ENCODE measurements at regions not wholly inside any gene's neighbourhood (a gene's known extent, or its start where the extent isn't known, plus 50 kb on each side); places are given as distances from the start of the nearest gene placed in this dataset.
"Not testable (repeated sequence)": the region's sequence is repeated elsewhere in the genome, so short reads cannot be mapped to it uniquely, and the experiment has no call there.

- Mint-ChIP-seq H3K4me3 (no peak overlapping the region), H3K27me3 (no peaks in the 10 kb centered on the region), H3K4me1 (ENCODE audit: low read depth in 2 of 2) (no peaks in the 10 kb centered on the region), H3K36me3 (no peaks in the 10 kb centered on the region), H3K9me3 (peaks cover 23% of the 10 kb centered on the region), H3K27ac (no peak overlapping the region)
- no peak for DNase-seq (ENCODE audit: low spot score)
- ATAC-seq = no peak
Observed at GRCh38 chr5:12080761-12081160, 176.5 kb upstream of the CTNND2 start.

GRCh38 chr5:12078286-12078685 lies 174.0 kb upstream of the CTNND2 start:
- not testable (repeated sequence) for DNase-seq (ENCODE audit: low spot score); H3K4me3 Mint-ChIP-seq; ATAC-seq; H3K27me3 Mint-ChIP-seq; H3K4me1 Mint-ChIP-seq (ENCODE audit: low read depth in 2 of 2); H3K27ac Mint-ChIP-seq; H3K36me3 Mint-ChIP-seq
- H3K9me3 Mint-ChIP-seq = peaks cover 15% of the 10 kb centered on the region

GRCh38 chr5:12073426-12073825 lies 169.2 kb upstream of the CTNND2 start:
- Mint-ChIP-seq H3K4me1 (ENCODE audit: low read depth in 2 of 2) (no peaks in the 10 kb centered on the region), H3K36me3 (no peaks in the 10 kb centered on the region), H3K27me3 (no peaks in the 10 kb centered on the region), H3K27ac (no peak overlapping the region), H3K4me3 (no peak overlapping the region), H3K9me3 (no peaks in the 10 kb centered on the region)
- no peak for ATAC-seq
- no peak for DNase-seq (ENCODE audit: low spot score)

GRCh38 chr5:12072441-12072840 lies 168.2 kb upstream of the CTNND2 start:
- Mint-ChIP-seq H3K27me3 (no peaks in the 10 kb centered on the region), H3K4me1 (ENCODE audit: low read depth in 2 of 2) (no peaks in the 10 kb centered on the region), H3K27ac (no peak overlapping the region), H3K36me3 (no peaks in the 10 kb centered on the region), H3K9me3 (peaks cover 7% of the 10 kb centered on the region), H3K4me3 (no peak overlapping the region)
- ATAC-seq (no peak), DNase-seq (ENCODE audit: low spot score) (no peak)

GRCh38 chr5:12071455-12071854 lies 167.2 kb upstream of the CTNND2 start:
- Mint-ChIP-seq H3K27ac (no peak overlapping the region), H3K27me3 (no peaks in the 10 kb centered on the region), H3K9me3 (peaks cover 13% of the 10 kb centered on the region), H3K4me3 (no peak overlapping the region), H3K4me1 (ENCODE audit: low read depth in 2 of 2) (no peaks in the 10 kb centered on the region), H3K36me3 (no peaks in the 10 kb centered on the region)
- ATAC-seq (no peak), DNase-seq (ENCODE audit: low spot score) (no peak)

GRCh38 chr5:12023614-12024241 lies 119.5 kb upstream of the CTNND2 start:
- DNase-seq (ENCODE audit: low spot score) (no peak), ATAC-seq (no peak)
- Mint-ChIP-seq H3K36me3 (no peaks in the 10 kb centered on the region), H3K27me3 (no peaks in the 10 kb centered on the region), H3K27ac (no peak overlapping the region), H3K4me1 (ENCODE audit: low read depth in 2 of 2) (no peaks in the 10 kb centered on the region), H3K4me3 (no peak overlapping the region), H3K9me3 (peaks cover under 1% of the 10 kb centered on the region)

GRCh38 chr5:12022444-12022843 lies 118.2 kb upstream of the CTNND2 start:
- H3K27me3 Mint-ChIP-seq = no peaks in the 10 kb centered on the region
- H3K4me1 Mint-ChIP-seq (ENCODE audit: low read depth in 2 of 2) = no peaks in the 10 kb centered on the region
- no peak for ATAC-seq
- DNase-seq (ENCODE audit: low spot score) = no peak
- no peak overlapping the region for H3K27ac Mint-ChIP-seq
- H3K9me3 Mint-ChIP-seq = no peaks in the 10 kb centered on the region
- no peak overlapping the region for H3K4me3 Mint-ChIP-seq
- H3K36me3 Mint-ChIP-seq = no peaks in the 10 kb centered on the region

GRCh38 chr5:12019306-12019705 lies 115.1 kb upstream of the CTNND2 start:
- peaks cover 3% of the 10 kb centered on the region for H3K9me3 Mint-ChIP-seq
- no peak overlapping the region for H3K27ac Mint-ChIP-seq
- no peak overlapping the region for H3K4me3 Mint-ChIP-seq
- no peaks in the 10 kb centered on the region for H3K27me3 Mint-ChIP-seq
- no peaks in the 10 kb centered on the region for H3K36me3 Mint-ChIP-seq
- no peaks in the 10 kb centered on the region for H3K4me1 Mint-ChIP-seq (ENCODE audit: low read depth in 2 of 2)
- no peak for ATAC-seq
- no peak for DNase-seq (ENCODE audit: low spot score)

- Mint-ChIP-seq H3K36me3 (no peaks in the 10 kb centered on the region), H3K9me3 (peaks cover 3% of the 10 kb centered on the region), H3K27ac (no peak overlapping the region), H3K4me1 (ENCODE audit: low read depth in 2 of 2) (no peaks in the 10 kb centered on the region), H3K4me3 (no peak overlapping the region), H3K27me3 (no peaks in the 10 kb centered on the region)
- ATAC-seq (no peak), DNase-seq (ENCODE audit: low spot score) (no peak)
Observed at GRCh38 chr5:12017007-12017406, 112.8 kb upstream of the CTNND2 start.

- peaks cover 3% of the 10 kb centered on the region for H3K9me3 Mint-ChIP-seq
- H3K4me3 Mint-ChIP-seq = no peak overlapping the region
- ATAC-seq (no peak), DNase-seq (ENCODE audit: low spot score) (no peak)
- no peak overlapping the region for H3K27ac Mint-ChIP-seq
- H3K36me3 Mint-ChIP-seq = no peaks in the 10 kb centered on the region
- no peaks in the 10 kb centered on the region for H3K4me1 Mint-ChIP-seq (ENCODE audit: low read depth in 2 of 2)
- H3K27me3 Mint-ChIP-seq = no peaks in the 10 kb centered on the region
Observed at GRCh38 chr5:12016159-12016746, 112.0 kb upstream of the CTNND2 start.

GRCh38 chr5:12013351-12013750 lies 109.1 kb upstream of the CTNND2 start:
- peaks cover 3% of the 10 kb centered on the region for H3K9me3 Mint-ChIP-seq
- no peak overlapping the region for H3K4me3 Mint-ChIP-seq
- no peaks in the 10 kb centered on the region for H3K36me3 Mint-ChIP-seq
- ATAC-seq (no peak), DNase-seq (ENCODE audit: low spot score) (no peak)
- H3K4me1 Mint-ChIP-seq (ENCODE audit: low read depth in 2 of 2) = no peaks in the 10 kb centered on the region
- H3K27ac Mint-ChIP-seq = no peak overlapping the region
- H3K27me3 Mint-ChIP-seq = no peaks in the 10 kb centered on the region

- Mint-ChIP-seq H3K9me3 (peaks cover 3% of the 10 kb centered on the region), H3K4me1 (ENCODE audit: low read depth in 2 of 2) (no peaks in the 10 kb centered on the region), H3K4me3 (no peak overlapping the region), H3K27me3 (no peaks in the 10 kb centered on the region), H3K36me3 (no peaks in the 10 kb centered on the region), H3K27ac (no peak overlapping the region)
- ATAC-seq (no peak), DNase-seq (ENCODE audit: low spot score) (no peak)
Observed at GRCh38 chr5:12003680-12004079, 99.4 kb upstream of the CTNND2 start.

- DNase-seq (ENCODE audit: low spot score) (no peak), ATAC-seq (no peak)
- Mint-ChIP-seq H3K4me3 (no peak overlapping the region), H3K9me3 (peaks cover 11% of the 10 kb centered on the region), H3K36me3 (no peaks in the 10 kb centered on the region), H3K4me1 (ENCODE audit: low read depth in 2 of 2) (no peaks in the 10 kb centered on the region), H3K27me3 (no peaks in the 10 kb centered on the region), H3K27ac (no peak overlapping the region)
Observed at GRCh38 chr5:11998397-11998796, 94.2 kb upstream of the CTNND2 start.

GRCh38 chr5:11997942-11998341 lies 93.7 kb upstream of the CTNND2 start:
- no peaks in the 10 kb centered on the region for H3K27me3 Mint-ChIP-seq
- H3K4me1 Mint-ChIP-seq (ENCODE audit: low read depth in 2 of 2) = no peaks in the 10 kb centered on the region
- DNase-seq (ENCODE audit: low spot score) = no peak
- no peak for ATAC-seq
- peaks cover 11% of the 10 kb centered on the region for H3K9me3 Mint-ChIP-seq
- H3K27ac Mint-ChIP-seq = no peak overlapping the region
- H3K4me3 Mint-ChIP-seq = no peak overlapping the region
- H3K36me3 Mint-ChIP-seq = no peaks in the 10 kb centered on the region

- DNase-seq (ENCODE audit: low spot score) = no peak
- Mint-ChIP-seq H3K4me3 (no peak overlapping the region), H3K36me3 (no peaks in the 10 kb centered on the region), H3K4me1 (ENCODE audit: low read depth in 2 of 2) (no peaks in the 10 kb centered on the region), H3K27ac (no peak overlapping the region), H3K27me3 (no peaks in the 10 kb centered on the region), H3K9me3 (peaks cover 11% of the 10 kb centered on the region)
- no peak for ATAC-seq
Observed at GRCh38 chr5:11992518-11992917, 88.3 kb upstream of the CTNND2 start.
